ENCODE measurements at regions not wholly inside any gene's neighbourhood (a gene's known extent, or its start where the extent isn't known, plus 50 kb on each side); places are given as distances from the start of the nearest gene placed in this dataset.

- no peak overlapping the region for H3K4me3 ChIP-seq (ENCODE audit: low read depth, low read length)
- CTCF ChIA-PET = no interaction called here
- no peaks in the 10 kb centered on the region for H3K27me3 ChIP-seq (ENCODE audit: control insufficient read depth, insufficient read depth, low read length)
- POLR2A ChIA-PET = no interaction called here
- no peak for TF ChIP-seq CTCF (IDR thresholded peaks at IDR 0.05; ENCODE audit: insufficient read depth, low read depth, low read length)
- no peak for DNase-seq (ENCODE audit: low read depth)
- no peaks in the 10 kb centered on the region for H3K36me3 ChIP-seq (ENCODE audit: control insufficient read depth, insufficient read depth, low read length)
Measured at GRCh38 chr16:5815570-5816237, 718.1 kb upstream of the EEF2KMT start.

- ChIA-PET CTCF (no interaction called here), POLR2A (no interaction called here)
- no peak for DNase-seq (ENCODE audit: low read depth)
- Histone ChIP-seq H3K4me3 (ENCODE audit: low read depth, low read length) (no peak overlapping the region), H3K27me3 (ENCODE audit: control insufficient read depth, insufficient read depth, low read length) (no peaks in the 10 kb centered on the region), H3K36me3 (ENCODE audit: control insufficient read depth, insufficient read depth, low read length) (no peaks in the 10 kb centered on the region)
- TF ChIP-seq CTCF (IDR thresholded peaks at IDR 0.05; ENCODE audit: insufficient read depth, low read depth, low read length) = no peak
Measured at GRCh38 chr16:5801396-5801795, 703.8 kb upstream of the EEF2KMT start.

- ChIA-PET CTCF (no interaction called here), POLR2A (no interaction called here)
- no peak overlapping the region for H3K4me3 ChIP-seq (ENCODE audit: low read depth, low read length)
- no peaks in the 10 kb centered on the region for H3K27me3 ChIP-seq (ENCODE audit: control insufficient read depth, insufficient read depth, low read length)
- TF ChIP-seq CTCF (IDR thresholded peaks at IDR 0.05; ENCODE audit: insufficient read depth, low read depth, low read length) = no peak
- DNase-seq (ENCODE audit: low read depth) = no peak
- no peaks in the 10 kb centered on the region for H3K36me3 ChIP-seq (ENCODE audit: control insufficient read depth, insufficient read depth, low read length)
Measured at GRCh38 chr16:5793556-5793955, 696.0 kb upstream of the EEF2KMT start.

GRCh38 chr16:5791011-5791657, 693.5 kb upstream of the EEF2KMT start:
- no peaks in the 10 kb centered on the region for H3K36me3 ChIP-seq (ENCODE audit: control insufficient read depth, insufficient read depth, low read length)
- H3K27me3 ChIP-seq (ENCODE audit: control insufficient read depth, insufficient read depth, low read length) = no peaks in the 10 kb centered on the region
- no peak for TF ChIP-seq CTCF (IDR thresholded peaks at IDR 0.05; ENCODE audit: insufficient read depth, low read depth, low read length)
- POLR2A ChIA-PET = no interaction called here
- CTCF ChIA-PET = no interaction called here
- H3K4me3 ChIP-seq (ENCODE audit: low read depth, low read length) = no peak overlapping the region
- DNase-seq (ENCODE audit: low read depth) = no peak

GRCh38 chr16:5790512-5790911, 692.9 kb upstream of the EEF2KMT start:
- Histone ChIP-seq H3K27me3 (ENCODE audit: control insufficient read depth, insufficient read depth, low read length) (no peaks in the 10 kb centered on the region), H3K36me3 (ENCODE audit: control insufficient read depth, insufficient read depth, low read length) (no peaks in the 10 kb centered on the region), H3K4me3 (ENCODE audit: low read depth, low read length) (no peak overlapping the region)
- TF ChIP-seq CTCF (IDR thresholded peaks at IDR 0.05; ENCODE audit: insufficient read depth, low read depth, low read length) = no peak
- ChIA-PET CTCF (no interaction called here), POLR2A (no interaction called here)
- DNase-seq (ENCODE audit: low read depth) = no peak
